ENCODE measurements at regions not wholly inside any gene's neighbourhood (a gene's known extent, or its start where the extent isn't known, plus 50 kb on each side); places are given as distances from the start of the nearest gene placed in this dataset.

DNA sequence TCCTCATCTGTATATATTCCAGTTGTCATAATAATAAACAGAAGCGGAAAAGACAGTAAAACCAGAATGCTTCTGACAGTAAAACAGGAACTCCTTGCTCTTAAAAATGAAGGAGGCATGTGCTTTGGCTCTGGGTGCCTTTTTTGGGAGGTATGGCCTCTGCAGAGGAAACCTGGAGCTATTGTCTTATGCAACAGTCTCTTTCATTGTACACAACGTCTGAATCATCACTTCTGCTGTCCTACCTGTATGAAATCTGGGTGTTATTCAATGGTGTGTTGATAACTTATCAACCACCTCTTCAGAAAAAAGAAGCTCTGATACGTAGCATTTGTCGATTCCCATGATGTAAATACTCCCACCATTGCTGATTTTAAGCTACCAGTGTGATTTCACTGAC is 64.8 kb downstream of the CDCA7 start:
- DNase-seq, result no peak

- DNase-seq, result no peak
Measured at GRCh38 chr2:173424886-173425285, 70.2 kb downstream of the CDCA7 start.

GRCh38 chr2:173427887-173428668 is 73.4 kb downstream of the CDCA7 start:
- no peak for DNase-seq

GRCh38 chr2:173431191-173431590 is 76.5 kb downstream of the CDCA7 start:
- no peak for DNase-seq

- DNase-seq, result no peak
Measured at GRCh38 chr2:173432049-173432754, 77.5 kb downstream of the CDCA7 start.

DNA sequence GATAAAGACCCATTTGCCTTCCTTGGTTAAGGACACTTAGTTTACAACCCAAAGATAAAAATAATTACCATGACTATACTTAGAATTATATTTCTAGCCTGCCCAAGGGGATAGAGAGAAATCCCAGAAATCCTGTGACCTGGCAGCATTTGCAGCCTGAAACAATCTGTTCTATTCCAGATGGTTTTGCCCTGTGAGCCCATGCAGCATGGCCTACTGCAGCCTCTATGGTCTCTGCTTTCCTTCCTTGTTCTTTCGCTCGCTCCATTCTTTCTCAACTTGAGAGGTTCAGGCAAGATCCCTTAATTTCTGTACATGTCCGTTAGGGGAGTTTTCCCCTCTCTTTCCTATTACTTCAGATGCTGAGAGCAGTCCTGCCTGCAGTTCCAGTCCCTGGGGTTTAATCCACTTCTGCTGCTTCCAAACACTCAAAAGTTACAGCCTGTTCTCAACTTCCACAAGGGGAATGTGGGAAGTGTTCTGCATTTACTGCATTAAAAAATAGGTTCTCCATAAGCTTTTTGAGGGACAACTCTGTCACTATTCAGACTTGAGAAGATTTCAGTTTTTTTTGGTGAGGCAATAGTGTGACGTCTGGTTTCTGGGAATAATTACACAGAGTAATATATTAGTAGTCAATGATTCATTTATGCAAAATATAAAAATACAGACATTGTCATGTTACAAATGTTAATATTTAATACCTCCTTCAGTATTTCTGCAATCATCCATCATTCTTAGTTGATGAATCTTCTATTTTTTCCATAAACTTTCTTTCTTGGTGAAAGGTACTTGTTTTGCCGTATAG is 80.3 kb downstream of the CDCA7 start:
- no peak for DNase-seq

DNA sequence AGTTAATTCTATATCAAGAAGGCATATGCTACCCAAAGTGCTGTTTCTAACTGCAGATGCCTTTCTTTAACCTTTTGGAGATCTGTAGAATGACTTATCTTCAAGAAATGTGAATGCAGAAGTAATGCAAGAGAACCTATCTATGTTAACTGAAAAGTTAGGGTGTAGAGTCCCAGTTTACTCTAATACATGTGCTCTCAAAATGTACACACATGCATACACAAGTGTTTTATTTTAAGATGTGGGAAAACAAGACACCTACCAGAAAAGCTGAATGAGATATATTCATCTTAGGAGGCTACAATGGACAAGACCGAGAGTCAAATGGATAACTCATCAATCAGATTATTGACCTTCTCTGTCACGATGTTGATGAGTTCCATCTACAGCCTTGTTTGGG is 80.9 kb downstream of the CDCA7 start:
- DNase-seq, result no peak

DNA sequence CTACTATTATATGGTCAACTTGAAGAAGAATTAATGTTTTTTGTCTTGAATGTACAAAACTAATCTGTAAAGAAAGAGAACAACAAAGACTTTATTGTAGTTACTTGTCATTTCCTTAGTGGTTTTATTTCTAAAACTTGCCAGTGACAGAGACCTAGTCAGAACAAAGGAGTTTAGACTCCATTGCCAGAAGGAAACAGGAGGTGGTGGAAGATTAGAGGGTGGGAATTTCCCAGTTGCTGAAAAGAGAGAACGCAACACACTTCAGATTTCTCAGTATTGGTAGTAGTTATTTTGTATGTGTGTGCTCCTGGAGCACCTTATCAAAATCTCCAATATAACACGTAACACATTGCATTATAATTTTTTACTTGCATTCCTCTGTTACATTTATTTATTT is 81.4 kb downstream of the CDCA7 start:
- no peak for DNase-seq

- DNase-seq, result no peak
Measured at GRCh38 chr2:173441222-173441621, 86.5 kb downstream of the CDCA7 start.

DNA sequence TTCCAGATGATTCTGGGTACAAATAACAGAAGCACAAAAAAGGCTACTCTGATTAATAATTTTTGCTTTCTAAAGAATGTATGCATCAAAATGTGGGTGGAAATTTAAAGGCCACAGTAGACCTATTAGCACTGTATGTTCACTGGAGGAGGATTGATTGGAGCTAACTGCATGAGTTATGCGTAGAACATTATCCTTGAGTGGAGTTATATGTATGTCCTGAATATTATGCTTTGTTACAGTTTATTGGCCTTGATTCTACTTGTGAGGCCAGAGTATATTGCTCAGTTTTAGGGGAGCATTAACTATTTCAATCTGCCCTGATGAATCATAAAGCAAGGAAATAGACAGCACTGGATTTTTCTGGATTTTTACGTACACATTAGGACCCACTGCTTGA is 87.9 kb downstream of the CDCA7 start:
- DNase-seq, result no peak

DNA sequence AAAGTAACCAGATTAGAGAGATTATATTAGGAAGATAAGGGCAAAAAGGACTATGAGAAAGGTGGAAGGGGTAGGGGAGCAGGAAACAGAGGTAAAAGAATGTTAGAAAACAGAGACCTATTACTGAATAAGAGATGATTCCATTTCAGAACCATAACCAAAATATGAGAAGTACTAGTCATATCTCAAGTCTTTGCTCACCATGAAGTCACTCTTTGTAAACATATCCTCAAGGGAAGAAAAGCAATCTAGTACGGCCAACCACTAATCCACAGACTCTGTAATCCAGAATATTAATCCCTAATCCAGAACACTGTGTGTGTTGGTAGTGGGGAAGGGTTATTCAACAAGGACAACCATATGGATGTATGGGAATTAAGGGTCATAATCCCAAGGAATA is 92.0 kb downstream of the CDCA7 start:
- DNase-seq, result no peak

GRCh38 chr2:173448938-173449471 is 94.3 kb downstream of the CDCA7 start:
- DNase-seq, result peak; percentile 74

- DNase-seq, result peak; percentile 60
Measured at GRCh38 chr2:173451118-173451517, 96.4 kb downstream of the CDCA7 start.

- no peak for DNase-seq
Measured at GRCh38 chr2:173451941-173452340, 97.3 kb downstream of the CDCA7 start.

- no peak for DNase-seq
Measured at GRCh38 chr2:173452416-173452815, 97.7 kb downstream of the CDCA7 start.

GRCh38 chr2:173456960-173457359 is 102.3 kb downstream of the CDCA7 start:
- DNase-seq, result no peak

GRCh38 chr2:173457366-173457765 is 102.7 kb downstream of the CDCA7 start:
- no peak for DNase-seq

GRCh38 chr2:173458991-173459780 is 104.5 kb downstream of the CDCA7 start:
- DNase-seq, result no peak

- DNase-seq, result no peak
Measured at GRCh38 chr2:173462892-173463840, 108.5 kb downstream of the CDCA7 start.

GRCh38 chr2:173463846-173464245 is 109.2 kb downstream of the CDCA7 start:
- no peak for DNase-seq

- no peak for DNase-seq
Measured at GRCh38 chr2:173467751-173468150, 113.1 kb downstream of the CDCA7 start.
